GM19397 (cell line): ENCODE measurements at regions not wholly inside any gene's neighbourhood (a gene's known extent, or its start where the extent isn't known, plus 50 kb on each side); places are given as distances from the start of the nearest gene placed in this dataset.
"Not testable (repeated sequence)": the region's sequence is repeated elsewhere in the genome, so short reads cannot be mapped to it uniquely, and the experiment has no call there.

Source experiments
- ATAC-seq: cut with Tn5 transposase; IDR thresholded peaks from one replicate; pipeline ENCODE4 v1.9.1; 2021; ENCODE audit warnings: mild to moderate bottlenecking, moderate library complexity; ENCODE audit not compliant: unreplicated experiment

GRCh38 chr1:206358771-206359170 is 111.5 kb upstream of the IKBKE start:
- ATAC-seq = not testable (repeated sequence)

DNA sequence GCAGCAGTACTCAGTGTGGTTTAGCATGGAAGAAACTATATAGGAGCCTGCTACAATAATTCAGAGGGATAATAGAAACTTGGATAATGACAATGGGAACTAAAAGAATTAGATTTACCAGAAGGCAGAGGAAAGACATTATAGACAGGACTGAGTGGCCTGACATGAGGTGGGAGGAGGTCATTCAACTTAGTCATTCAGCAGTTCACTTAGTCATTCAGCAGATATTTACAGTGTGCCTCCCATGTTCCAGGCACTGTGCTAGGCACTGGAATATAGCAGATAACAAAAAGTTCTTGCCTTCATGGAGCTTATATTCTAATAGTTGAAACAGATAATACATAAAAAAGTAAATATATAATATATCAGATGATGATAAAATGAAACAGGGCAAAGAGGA is 110.9 kb upstream of the IKBKE start:
- ATAC-seq = not testable (repeated sequence)

DNA sequence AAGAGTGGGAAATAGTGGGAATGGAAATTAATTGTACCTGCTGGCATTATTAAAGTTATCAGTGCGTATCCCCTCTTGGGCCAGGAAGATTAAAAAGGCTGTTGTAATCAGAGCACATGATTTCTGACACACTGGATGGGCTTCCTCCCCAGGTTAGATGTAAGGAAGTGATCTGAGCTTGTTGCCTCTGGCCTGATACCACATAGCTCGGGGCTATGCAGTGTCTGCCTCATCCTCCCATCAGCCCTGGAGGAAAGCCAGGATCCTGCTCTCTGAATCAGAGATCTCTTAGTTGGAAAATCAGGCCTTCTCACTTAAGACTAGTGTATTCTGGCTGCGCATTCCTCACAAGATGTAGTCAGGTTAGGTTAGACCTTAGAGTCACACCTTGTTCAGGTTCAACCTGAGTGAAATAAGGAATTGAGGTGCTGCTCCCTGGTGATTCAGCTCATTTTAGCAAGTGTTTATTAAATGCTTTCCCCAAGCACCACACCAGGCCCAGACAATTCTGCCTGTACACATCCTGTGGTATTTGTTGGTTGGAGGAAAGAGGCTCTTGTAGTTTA is 108.2 kb upstream of the IKBKE start:
- not testable (repeated sequence) for ATAC-seq

DNA sequence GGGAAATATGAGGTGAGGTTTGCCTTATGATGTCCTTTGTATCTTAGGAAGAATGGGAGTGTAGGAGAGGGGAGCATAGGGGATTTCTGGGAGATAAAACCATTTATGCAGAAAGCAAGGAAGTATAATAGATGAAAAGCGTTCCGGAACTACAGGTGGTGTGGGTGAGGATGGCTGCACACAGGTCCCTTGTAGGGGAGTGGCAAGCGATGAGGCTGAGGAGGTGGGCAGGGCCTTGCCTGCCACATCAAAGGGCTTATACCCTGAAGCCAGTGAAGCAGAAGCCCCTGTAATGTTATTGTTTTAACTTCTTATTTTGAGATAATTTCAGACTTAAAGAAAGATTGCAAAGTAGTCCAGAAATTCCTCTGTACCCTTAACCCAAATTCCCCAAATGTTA is 107.3 kb upstream of the IKBKE start:
- ATAC-seq = not testable (repeated sequence)

GRCh38 chr1:206365271-206365670 is 105.0 kb upstream of the IKBKE start:
- ATAC-seq = not testable (repeated sequence)

GRCh38 chr1:206366131-206366530 is 104.1 kb upstream of the IKBKE start:
- ATAC-seq = not testable (repeated sequence)

DNA sequence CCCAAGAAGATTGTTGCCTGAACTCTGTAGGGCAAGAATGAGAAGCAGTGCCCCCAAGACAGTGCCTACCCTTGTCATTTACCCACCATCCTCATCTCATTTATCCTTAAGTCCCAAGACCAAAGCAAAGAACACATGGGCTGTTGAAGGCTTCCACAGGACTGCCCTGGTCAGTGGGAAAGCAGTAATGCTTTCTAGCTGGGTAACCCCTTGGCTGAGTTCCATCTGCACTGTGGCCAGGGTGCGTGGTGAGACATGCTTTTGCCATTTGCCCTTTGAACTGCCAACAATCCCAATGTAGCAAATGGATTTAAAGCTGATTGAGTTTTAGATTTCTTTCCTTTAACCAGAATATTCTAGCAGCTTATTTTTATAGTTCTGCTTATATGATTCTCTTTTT is 103.5 kb upstream of the IKBKE start:
- ATAC-seq = not testable (repeated sequence)

DNA sequence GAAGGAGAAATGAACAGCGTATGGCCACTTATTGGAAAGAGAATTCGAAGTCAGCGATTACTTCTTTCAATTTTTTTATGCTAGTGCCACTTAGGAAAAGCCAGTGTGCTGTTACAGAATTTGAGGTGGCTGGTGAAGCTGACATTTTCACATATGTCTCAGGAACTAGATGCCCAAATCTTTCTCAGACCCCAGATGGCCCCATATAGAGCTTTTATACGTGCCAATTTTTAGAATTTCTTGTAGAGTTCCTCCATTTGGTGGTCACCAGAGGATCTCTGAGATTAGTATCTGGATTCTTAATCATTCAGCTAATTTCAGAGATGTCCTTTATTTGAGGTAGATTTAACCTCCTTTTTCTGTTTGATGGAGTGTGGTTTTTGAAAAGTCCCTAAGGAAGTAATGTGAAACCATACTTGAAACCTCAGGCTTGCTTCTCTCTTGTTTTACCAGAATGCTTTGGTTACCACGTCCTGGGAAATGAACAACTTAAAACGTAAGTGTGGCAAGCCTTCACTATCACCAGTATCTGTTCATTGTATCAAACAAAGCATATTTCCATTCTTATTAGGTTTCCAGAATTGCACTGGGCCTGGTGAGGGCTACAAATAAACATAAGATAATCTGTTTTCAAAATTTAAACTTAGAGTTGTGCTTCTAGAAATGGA is 102.2 kb upstream of the IKBKE start:
- not testable (repeated sequence) for ATAC-seq

GRCh38 chr1:206374725-206375124 is 95.6 kb upstream of the IKBKE start:
- not testable (repeated sequence) for ATAC-seq

GRCh38 chr1:206375552-206375951 is 94.7 kb upstream of the IKBKE start:
- not testable (repeated sequence) for ATAC-seq

DNA sequence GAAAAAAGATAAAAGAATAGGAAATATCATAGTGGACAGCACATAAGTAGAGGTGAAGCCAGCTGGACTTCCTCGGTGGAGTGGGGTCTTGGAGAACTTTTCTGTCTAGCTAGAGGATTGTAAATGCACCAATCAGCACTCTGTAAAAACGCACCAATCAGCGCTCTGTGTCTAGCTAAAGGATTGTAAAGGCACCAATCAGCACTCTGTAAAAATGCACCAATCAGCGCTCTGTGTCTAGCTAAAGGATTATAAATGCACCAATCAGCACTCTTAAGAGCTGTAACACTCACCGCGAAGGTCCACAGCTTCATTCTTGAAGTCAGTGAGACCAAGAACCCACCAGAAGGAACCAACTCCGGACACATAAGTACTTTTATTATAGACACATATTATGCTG is 91.8 kb upstream of the IKBKE start:
- ATAC-seq = not testable (repeated sequence)

- not testable (repeated sequence) for ATAC-seq
Measured at GRCh38 chr1:206379245-206379644, 91.0 kb upstream of the IKBKE start.

DNA sequence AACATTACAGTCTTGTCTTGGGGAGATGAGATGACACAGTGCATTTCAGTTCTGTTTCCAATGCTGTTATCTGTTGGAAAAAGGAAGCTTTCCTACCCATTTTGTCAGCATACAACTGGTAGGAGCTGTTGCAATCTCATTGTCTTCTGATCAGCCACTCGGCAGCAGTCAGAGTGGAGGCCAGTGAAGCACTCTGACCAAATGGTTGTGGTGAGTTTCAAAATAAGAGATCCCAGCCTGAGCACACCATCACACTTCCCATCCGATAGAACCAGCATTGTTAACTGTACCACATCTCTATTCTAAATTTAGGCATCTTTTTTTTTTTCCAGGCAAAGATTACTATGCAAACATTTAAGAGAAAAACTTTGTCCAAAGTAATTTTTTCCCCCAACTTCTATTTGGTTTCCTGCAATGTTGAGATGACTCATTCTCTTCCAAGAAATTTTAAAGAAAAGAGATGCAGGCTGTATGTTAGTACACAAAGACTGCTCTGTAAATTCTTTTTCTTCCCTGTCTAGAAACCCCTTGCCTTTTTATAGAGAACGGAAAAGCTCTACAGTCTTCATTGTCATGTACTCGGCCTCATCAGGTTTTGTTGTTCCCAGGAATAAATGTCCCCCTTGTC is 90.0 kb upstream of the IKBKE start:
- ATAC-seq = not testable (repeated sequence)

DNA sequence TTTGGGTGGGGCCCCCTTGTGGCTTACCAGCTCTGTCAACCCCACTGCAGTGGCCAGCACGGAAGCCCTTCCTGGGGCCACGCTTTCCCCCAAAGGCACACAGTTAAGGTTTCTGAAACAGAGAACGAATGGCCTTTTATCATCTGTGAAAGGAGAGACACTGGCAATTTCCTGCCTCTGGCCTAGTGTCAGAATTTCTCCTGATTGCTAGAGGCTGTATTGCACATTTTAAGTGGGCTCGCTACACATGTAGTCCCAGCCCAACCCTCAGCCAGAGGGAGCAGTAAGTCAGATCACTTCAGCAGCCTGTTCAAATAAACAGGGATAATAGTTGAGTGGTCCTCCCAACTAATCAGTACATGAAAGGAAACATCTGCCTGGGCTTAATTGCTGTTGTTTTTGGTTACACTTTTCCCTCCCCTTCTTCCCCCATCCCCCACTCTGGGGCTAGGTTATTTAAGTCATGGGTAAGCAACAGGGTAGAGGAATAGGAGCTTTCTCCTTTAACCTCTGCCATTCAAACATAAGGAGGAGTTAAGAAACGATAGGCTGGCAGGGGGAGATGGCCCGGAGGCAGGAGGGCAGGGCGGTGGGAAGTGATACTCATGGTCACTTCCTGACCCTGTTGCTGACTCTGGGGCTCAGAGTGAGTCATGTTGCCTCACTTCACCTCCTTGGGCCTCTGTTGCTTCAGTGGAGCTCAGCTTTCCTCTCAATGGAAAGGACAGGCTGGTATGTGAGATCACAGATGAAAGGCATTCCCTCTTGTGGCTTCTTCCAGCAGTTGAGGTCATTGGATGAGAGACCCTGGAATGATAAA is 89.3 kb upstream of the IKBKE start:
- ATAC-seq = not testable (repeated sequence)

GRCh38 chr1:206384029-206384807 is 86.1 kb upstream of the IKBKE start:
- not testable (repeated sequence) for ATAC-seq

DNA sequence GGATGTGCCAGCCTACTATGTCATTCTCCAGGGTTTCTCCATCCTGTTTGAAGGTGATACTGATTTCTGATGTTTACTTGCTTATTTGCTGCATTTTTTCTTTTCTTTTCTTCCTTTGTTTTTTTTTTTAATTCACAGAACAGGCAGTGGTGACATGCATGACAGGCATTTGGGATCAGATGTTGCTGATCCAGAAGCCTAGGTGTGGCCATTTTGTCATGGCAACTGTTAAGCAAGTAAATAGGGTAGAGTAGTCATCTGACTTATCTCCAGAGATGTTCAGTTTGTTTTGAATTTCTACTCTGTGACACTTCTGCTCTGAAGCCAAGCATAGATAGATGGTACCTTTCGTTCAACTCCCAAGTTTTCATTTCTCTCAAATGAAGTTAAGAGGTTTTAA is 85.4 kb upstream of the IKBKE start:
- not testable (repeated sequence) for ATAC-seq

GRCh38 chr1:206387631-206388030 is 82.6 kb upstream of the IKBKE start:
- ATAC-seq = not testable (repeated sequence)

- ATAC-seq = not testable (repeated sequence)
Measured at GRCh38 chr1:206391903-206392302, 78.4 kb upstream of the IKBKE start.

- ATAC-seq = not testable (repeated sequence)
Measured at GRCh38 chr1:206397501-206397900, 72.8 kb upstream of the IKBKE start.

- not testable (repeated sequence) for ATAC-seq
Measured at GRCh38 chr1:206398261-206398660, 72.0 kb upstream of the IKBKE start.
